ENCODE measurements at regions not wholly inside any gene's neighbourhood (a gene's known extent, or its start where the extent isn't known, plus 50 kb on each side); places are given as distances from the start of the nearest gene placed in this dataset.

GRCh38 chr6:106882138-106882537 lies 92.4 kb downstream of the CD24 start:
- DNase-seq (ENCODE audit: low spot score in 2 of 2), result no peak
- Histone ChIP-seq H3K27me3 (no peaks in the 10 kb centered on the region), H3K9me3 (no peaks in the 10 kb centered on the region), H3K4me3 (no peak overlapping the region), H3K27ac (no peak overlapping the region), H3K4me1 (peaks cover 6% of the 10 kb centered on the region), H3K36me3 (no peaks in the 10 kb centered on the region)
- TF ChIP-seq EP300 (IDR thresholded peaks at IDR 0.05) (no peak), POLR2AphosphoS5 (IDR thresholded peaks at IDR 0.05) (no peak), POLR2A (IDR thresholded peaks at IDR 0.05) (no peak)

- 90% methylated on average over 3 of the region's 3 CpGs for WGBS
- Histone ChIP-seq H3K36me3 (no peaks in the 10 kb centered on the region), H3K27ac (no peak overlapping the region), H3K4me3 (no peak overlapping the region), H3K9me3 (peaks cover 1% of the 10 kb centered on the region), H3K4me1 (peaks cover 6% of the 10 kb centered on the region), H3K27me3 (no peaks in the 10 kb centered on the region)
- no peak for TF ChIP-seq EP300 (IDR thresholded peaks at IDR 0.05)
- TF ChIP-seq POLR2AphosphoS5 (IDR thresholded peaks at IDR 0.05), result no peak
- TF ChIP-seq, protein P1, sequence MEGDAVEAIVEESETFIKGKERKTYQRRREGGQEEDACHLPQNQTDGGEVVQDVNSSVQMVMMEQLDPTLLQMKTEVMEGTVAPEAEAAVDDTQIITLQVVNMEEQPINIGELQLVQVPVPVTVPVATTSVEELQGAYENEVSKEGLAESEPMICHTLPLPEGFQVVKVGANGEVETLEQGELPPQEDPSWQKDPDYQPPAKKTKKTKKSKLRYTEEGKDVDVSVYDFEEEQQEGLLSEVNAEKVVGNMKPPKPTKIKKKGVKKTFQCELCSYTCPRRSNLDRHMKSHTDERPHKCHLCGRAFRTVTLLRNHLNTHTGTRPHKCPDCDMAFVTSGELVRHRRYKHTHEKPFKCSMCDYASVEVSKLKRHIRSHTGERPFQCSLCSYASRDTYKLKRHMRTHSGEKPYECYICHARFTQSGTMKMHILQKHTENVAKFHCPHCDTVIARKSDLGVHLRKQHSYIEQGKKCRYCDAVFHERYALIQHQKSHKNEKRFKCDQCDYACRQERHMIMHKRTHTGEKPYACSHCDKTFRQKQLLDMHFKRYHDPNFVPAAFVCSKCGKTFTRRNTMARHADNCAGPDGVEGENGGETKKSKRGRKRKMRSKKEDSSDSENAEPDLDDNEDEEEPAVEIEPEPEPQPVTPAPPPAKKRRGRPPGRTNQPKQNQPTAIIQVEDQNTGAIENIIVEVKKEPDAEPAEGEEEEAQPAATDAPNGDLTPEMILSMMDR (IDR thresholded peaks at IDR 0.05), result no peak
- no peak for TF ChIP-seq POLR2A (IDR thresholded peaks at IDR 0.05)
- DNase-seq (ENCODE audit: low spot score in 2 of 2), result no peak
Measured at GRCh38 chr6:106880952-106881351, 93.6 kb downstream of the CD24 start.

GRCh38 chr6:106875782-106876321 lies 98.7 kb downstream of the CD24 start:
- no peaks in the 10 kb centered on the region for H3K36me3 ChIP-seq
- no peaks in the 10 kb centered on the region for H3K27me3 ChIP-seq
- no peak overlapping the region for H3K4me3 ChIP-seq
- H3K4me1 ChIP-seq, result no peaks in the 10 kb centered on the region
- no peak for DNase-seq (ENCODE audit: low spot score in 2 of 2)
- peaks cover 4% of the 10 kb centered on the region for H3K9me3 ChIP-seq
- WGBS, result 93% methylated on average over 4 of the region's 4 CpGs
- H3K27ac ChIP-seq, result no peak overlapping the region
- TF ChIP-seq, protein P1 (IDR thresholded peaks at IDR 0.05), result no peak
- TF ChIP-seq POLR2A (IDR thresholded peaks at IDR 0.05) (no peak), EP300 (IDR thresholded peaks at IDR 0.05) (no peak), POLR2AphosphoS5 (IDR thresholded peaks at IDR 0.05) (no peak)

DNA sequence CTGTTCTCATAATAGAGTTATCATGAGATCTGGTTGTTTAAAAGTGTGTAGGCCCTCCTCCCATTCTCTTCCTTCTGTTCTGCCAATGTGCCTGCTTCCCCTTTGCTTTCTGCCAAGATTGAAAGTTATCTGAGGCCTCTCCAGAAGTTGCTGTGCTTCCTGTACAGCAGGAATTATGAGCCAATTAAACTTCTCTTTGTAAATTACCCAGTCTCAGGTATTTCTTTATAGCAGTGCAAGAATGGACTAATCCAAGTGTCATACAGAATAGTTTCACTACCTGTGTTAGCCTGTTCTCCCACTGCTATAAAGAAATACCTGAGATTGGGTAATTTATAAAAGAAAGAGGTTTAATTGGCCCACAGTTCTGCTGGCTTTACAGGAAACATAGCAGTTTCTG lies 100.0 kb downstream of the CD24 start:
- DNase-seq (ENCODE audit: low spot score in 2 of 2), result no peak
- H3K4me3 ChIP-seq, result no peak overlapping the region
- H3K27ac ChIP-seq, result no peak overlapping the region
- TF ChIP-seq POLR2A (IDR thresholded peaks at IDR 0.05) (no peak), EP300 (IDR thresholded peaks at IDR 0.05) (no peak), POLR2AphosphoS5 (IDR thresholded peaks at IDR 0.05) (no peak)
- TF ChIP-seq, protein P1 (IDR thresholded peaks at IDR 0.05), result no peak
- H3K27me3 ChIP-seq, result no peaks in the 10 kb centered on the region
- H3K9me3 ChIP-seq, result peaks cover 4% of the 10 kb centered on the region
- H3K36me3 ChIP-seq, result no peaks in the 10 kb centered on the region
- no peaks in the 10 kb centered on the region for H3K4me1 ChIP-seq

DNA sequence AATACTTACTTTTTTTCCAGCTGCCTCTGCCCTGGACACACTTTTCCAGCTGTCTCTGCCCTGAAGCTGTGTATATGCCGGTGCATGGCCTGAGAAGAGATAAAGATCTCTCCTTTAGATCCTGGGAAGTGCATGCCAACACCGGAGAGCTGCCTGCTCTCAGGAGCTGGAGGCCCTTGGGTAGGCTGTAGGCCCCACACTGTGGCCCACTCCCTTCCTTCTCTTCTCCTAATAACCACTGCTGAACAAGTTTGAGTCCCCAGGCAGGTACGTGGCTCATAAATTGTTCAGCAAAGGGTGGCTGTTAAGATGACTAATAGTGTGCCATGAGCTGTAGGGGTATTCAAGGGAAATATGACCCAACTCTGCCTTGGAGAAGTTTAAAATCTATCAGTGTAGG lies 102.5 kb downstream of the CD24 start:
- no peaks in the 10 kb centered on the region for H3K4me1 ChIP-seq
- DNase-seq (ENCODE audit: low spot score in 2 of 2), result no peak
- no peaks in the 10 kb centered on the region for H3K27me3 ChIP-seq
- peaks cover 4% of the 10 kb centered on the region for H3K9me3 ChIP-seq
- whole genome bisulfite sequencing, result 33% methylated on average over 3 of the region's 3 CpGs
- H3K27ac ChIP-seq, result no peak overlapping the region
- no peaks in the 10 kb centered on the region for H3K36me3 ChIP-seq
- no peak overlapping the region for H3K4me3 ChIP-seq
- TF ChIP-seq POLR2AphosphoS5 (IDR thresholded peaks at IDR 0.05) (no peak), EP300 (IDR thresholded peaks at IDR 0.05) (no peak), POLR2A (IDR thresholded peaks at IDR 0.05) (no peak)
- TF ChIP-seq, protein P1 (IDR thresholded peaks at IDR 0.05), result no peak
